H1 (cell line): ENCODE measurements at regions not wholly inside any gene's neighbourhood (a gene's known extent, or its start where the extent isn't known, plus 50 kb on each side); places are given as distances from the start of the nearest gene placed in this dataset.

Experiments
- CTCF ChIA-PET: fragments of 300-600 bp; sonication (Branson Sonifier 250); formaldehyde crosslinking; loops from one replicate; lab custom pipeline; 2021; ENCODE audit not compliant: partially characterized antibody; lab: Charles Lee
- POLR2A ChIA-PET: fragments of 300-600 bp; sonication (Branson Sonifier 250); formaldehyde crosslinking; loops from one replicate; lab custom pipeline; 2021; ENCODE audit warnings: inconsistent platforms; ENCODE audit not compliant: partially characterized antibody; lab: Charles Lee
- DNase-seq, 2 experiments: peaks; one replicate each; pipeline versions ENCODE4 v3.0.0 to v3.0.0-alpha.2; 2010 to 2022; ENCODE audit warnings: low spot score in 2 of 2, low read depth in 1 of 2, mixed read lengths in 1 of 2
- FAIRE-seq: peaks from 2 replicates; lab custom pipeline; 2011; peaks lifted over from hg19 to GRCh38; lab: Jason Lieb, UNC
- H2AFZ ChIP-seq: 2 replicates; pipeline ENCODE4 v1.8.1; 2012; ENCODE audit warnings: low read length, inconsistent platforms
- H2AK5ac ChIP-seq: 2 replicates; pipeline ENCODE4 v1.6.1; 2013; ENCODE audit warnings: low read depth, low read length
- H2BK120ac ChIP-seq: replicated peaks from 2 replicates; pipeline ENCODE3; 2013; ENCODE audit warnings: low read depth, low read length, inconsistent platforms
- H2BK12ac ChIP-seq: 2 replicates; pipeline ENCODE4 v1.6.1; 2013; ENCODE audit warnings: low read depth, low read length
- H2BK15ac ChIP-seq: 2 replicates; pipeline ENCODE4 v1.6.1; 2013; ENCODE audit warnings: low read length
- H2BK20ac ChIP-seq: 2 replicates; pipeline ENCODE4 v1.6.1; 2013; ENCODE audit warnings: low read length
- H2BK5ac ChIP-seq: 2 replicates; pipeline ENCODE4 v1.6.1; 2013; ENCODE audit warnings: low read depth, low read length
- H3K14ac ChIP-seq: 2 replicates; pipeline ENCODE4 v1.6.1; 2013; ENCODE audit warnings: inconsistent platforms; ENCODE audit not compliant: insufficient read length
- H3K18ac ChIP-seq: 2 replicates; pipeline ENCODE4 v1.6.1; 2013; ENCODE audit warnings: low read length; ENCODE audit errors: extremely low read depth
- H3K23ac ChIP-seq: 2 replicates; pipeline ENCODE4 v1.6.1; 2013; ENCODE audit warnings: inconsistent platforms; ENCODE audit not compliant: insufficient read length
- H3K23me2 ChIP-seq: 2 replicates; pipeline ENCODE4 v1.6.1; 2013; ENCODE audit warnings: low read depth, low read length
- H3K27ac ChIP-seq: 2 replicates; pipeline ENCODE4 v1.6.1; 2011; ENCODE audit warnings: low read depth, low read length, inconsistent platforms
- H3K27me3 ChIP-seq, 4 experiments: replicated peaks in 1 of 4; 1 replicate in 1 of 4; 2 replicates in 3 of 4; pipeline versions ENCODE4 v1.6.1 to v1.8.1; 2011 to 2013; ENCODE audit warnings: low read length in 3 of 4, mild to moderate bottlenecking in 3 of 4, inconsistent platforms in 2 of 4, mixed read lengths in 2 of 4, moderate library complexity in 1 of 4; ENCODE audit not compliant: control insufficient read depth in 3 of 4, insufficient read depth in 3 of 4; ENCODE audit errors: extremely low read depth in 1 of 4
- H3K36me3 ChIP-seq, 4 experiments: 2 replicates each; pipeline versions ENCODE4 v1.6.1 to v1.8.1; 2011 to 2013; ENCODE audit warnings: mild to moderate bottlenecking in 4 of 4, low read length in 3 of 4, moderate library complexity in 2 of 4, control low read depth in 1 of 4, inconsistent platforms in 1 of 4; ENCODE audit not compliant: insufficient read depth in 4 of 4, control insufficient read depth in 2 of 4
- H3K4ac ChIP-seq: replicated peaks from 2 replicates; pipeline ENCODE3; 2013; ENCODE audit warnings: low read length, low read depth, mixed read lengths, inconsistent platforms; ENCODE audit not compliant: insufficient read length
- H3K4me1 ChIP-seq, 4 experiments: replicated peaks in 1 of 4; 1 replicate in 1 of 4; 2 replicates in 3 of 4; pipeline versions ENCODE4 v1.6.1 to v1.8.1; 2011 to 2013; ENCODE audit warnings: low read length in 3 of 4, inconsistent platforms in 2 of 4, mixed read lengths in 1 of 4; ENCODE audit not compliant: insufficient read depth in 4 of 4, control insufficient read depth in 3 of 4
- H3K4me2 ChIP-seq, 2 experiments: 2 replicates each; pipeline versions ENCODE4 v1.6.1 to v1.8.1; 2011 to 2013; ENCODE audit warnings: low read depth in 2 of 2, low read length in 2 of 2, control low read depth in 1 of 2, inconsistent platforms in 1 of 2, mild to moderate bottlenecking in 1 of 2; ENCODE audit not compliant: insufficient read depth in 1 of 2
- H3K4me3 ChIP-seq, 4 experiments: fragments of 200-600, 300-600 bp in 1 of 4; sonication (generic), shearing (Covaris generic), sonication (Bioruptor Twin) in 1 of 4; 2 replicates each; pipeline versions ENCODE4 v1.5.1 to v1.8.1; 2011 to 2016; ENCODE audit warnings: low read length in 4 of 4, low read depth in 3 of 4, control low read depth in 2 of 4, inconsistent platforms in 2 of 4, mild to moderate bottlenecking in 2 of 4, mixed read lengths in 1 of 4, moderate library complexity in 1 of 4; ENCODE audit not compliant: insufficient read depth in 2 of 4; ENCODE audit errors: extremely low read depth in 1 of 4
- H3K56ac ChIP-seq: replicated peaks from 2 replicates; pipeline ENCODE3; 2013; ENCODE audit warnings: low read depth, mild to moderate bottlenecking, mixed read lengths, low read length, inconsistent platforms; ENCODE audit not compliant: insufficient read length
- H3K79me1 ChIP-seq: 2 replicates; pipeline ENCODE4 v1.6.1; 2013; ENCODE audit warnings: low read depth, low read length, control low read depth
- H3K79me2 ChIP-seq, 2 experiments: 2 replicates each; pipeline versions ENCODE4 v1.6.1 to v1.8.1; 2012 to 2013; ENCODE audit warnings: low read length in 2 of 2, mild to moderate bottlenecking in 2 of 2, inconsistent platforms in 1 of 2; ENCODE audit not compliant: insufficient read depth in 2 of 2, control insufficient read depth in 1 of 2
- H3K9ac ChIP-seq, 4 experiments: replicated peaks in 1 of 4; 1 replicate in 1 of 4; 2 replicates in 3 of 4; pipeline versions ENCODE4 v1.6.1 to v1.8.1; 2011 to 2013; ENCODE audit warnings: low read depth in 3 of 4, low read length in 3 of 4, control low read depth in 2 of 4, mild to moderate bottlenecking in 2 of 4, moderate library complexity in 2 of 4, inconsistent platforms in 1 of 4; ENCODE audit errors: extremely low read depth in 1 of 4
- H3K9me3 ChIP-seq, 2 experiments: 2 replicates each; pipeline versions ENCODE4 v1.6.1 to v1.8.1; 2012 to 2013; ENCODE audit warnings: mild to moderate bottlenecking in 2 of 2, moderate library complexity in 2 of 2, control low read depth in 1 of 2, inconsistent platforms in 1 of 2, low read depth in 1 of 2, low read length in 1 of 2, mixed read lengths in 1 of 2; ENCODE audit not compliant: insufficient read depth in 2 of 2
- H4K20me1 ChIP-seq, 2 experiments: replicated peaks in 1 of 2; 2 replicates each; pipeline versions ENCODE3 to v1.8.1; 2011 to 2013; ENCODE audit warnings: inconsistent platforms in 2 of 2, low read length in 2 of 2, mild to moderate bottlenecking in 1 of 2; ENCODE audit not compliant: insufficient read depth in 2 of 2, control insufficient read depth in 1 of 2
- H4K5ac ChIP-seq: 2 replicates; pipeline ENCODE4 v1.6.1; 2013; ENCODE audit warnings: low read length, low read depth, mixed read lengths, inconsistent platforms; ENCODE audit not compliant: insufficient read length
- H4K8ac ChIP-seq: 2 replicates; pipeline ENCODE4 v1.8.0; 2013; ENCODE audit warnings: mild to moderate bottlenecking, moderate library complexity, low read length, inconsistent platforms; ENCODE audit not compliant: insufficient read depth; ENCODE audit errors: extremely low read depth
- H4K91ac ChIP-seq: replicated peaks from 2 replicates; pipeline ENCODE3; 2013; ENCODE audit warnings: low read length, mixed read lengths, inconsistent platforms; ENCODE audit not compliant: insufficient read length
- ASH2L ChIP-seq: fragments of 200-600, 300-600 bp; sonication (generic); IDR thresholded peaks from one replicate; pipeline ENCODE4 v1.7.1; 2017; ENCODE audit warnings: low read length
- EZH2 ChIP-seq: fragments of 200-600 bp; sonication (generic); IDR thresholded peaks from 2 replicates; pipeline ENCODE4 v1.7.1; 2012; ENCODE audit warnings: low read depth, mild to moderate bottlenecking, moderate library complexity, low read length, inconsistent platforms; ENCODE audit not compliant: severe bottlenecking
- FOSL1 ChIP-seq: IDR thresholded peaks from 2 replicates; pipeline ENCODE4 v1.6.1; 2011; ENCODE audit warnings: mild to moderate bottlenecking, low read depth, low read length, moderate library complexity; ENCODE audit not compliant: insufficient read depth
- HDAC6 ChIP-seq: IDR thresholded peaks from one replicate; pipeline ENCODE4 v1.7.1; 2012; ENCODE audit warnings: low read depth, mild to moderate bottlenecking, inconsistent platforms, low read length, moderate library complexity
- POLR2A ChIP-seq, 2 experiments: IDR thresholded peaks; 1 replicate in 1 of 2; 2 replicates in 1 of 2; pipeline ENCODE4 v1.6.1; 2011; ENCODE audit warnings: low read depth in 2 of 2, low read length in 2 of 2, mild to moderate bottlenecking in 2 of 2; ENCODE audit errors: control extremely low read depth in 1 of 2
- RFX5 ChIP-seq: IDR thresholded peaks from 2 replicates; pipeline ENCODE4 v1.6.1; 2011; ENCODE audit warnings: low read depth, low read length, improper control_type of control experiment, borderline replicate concordance
- SIRT6 ChIP-seq: IDR thresholded peaks from one replicate; pipeline ENCODE4 v1.7.1; 2012; ENCODE audit warnings: low read length, inconsistent platforms
- SP2 ChIP-seq: IDR thresholded peaks from 2 replicates; pipeline ENCODE4 v1.6.1; 2012; ENCODE audit warnings: mild to moderate bottlenecking, low read length, inconsistent platforms
- SRF ChIP-seq: IDR thresholded peaks from 2 replicates; pipeline ENCODE4 v1.6.1; 2011; ENCODE audit warnings: mild to moderate bottlenecking, low read depth, low read length, moderate library complexity
- TAF1 ChIP-seq: IDR thresholded peaks from 2 replicates; pipeline ENCODE4 v1.6.1; 2011; ENCODE audit warnings: mild to moderate bottlenecking, low read depth, low read length
- USF2 ChIP-seq: IDR thresholded peaks from 2 replicates; pipeline ENCODE4 v1.6.1; 2011; ENCODE audit warnings: low read length, improper control_type of control experiment
- WGBS, 2 experiments: shearing (Covaris generic) in 1 of 2; methylation state at CpG; one replicate each; pipeline versions ENCODE4 v1.1.6 to v1.1.7; 2013 to 2015; ENCODE audit warnings: low lambda C conversion rate in 2 of 2, mixed read lengths in 2 of 2, inconsistent platforms in 1 of 2, low coverage in 1 of 2, missing lambda C conversion rate in 1 of 2; ENCODE audit not compliant: insufficient replicate concordance in 2 of 2, insufficient coverage in 1 of 2, insufficient read length in 1 of 2; ENCODE audit errors: extremely low coverage in 1 of 2, missing lambda C conversion rate in 1 of 2; 5-methylcytosine and 5-hydroxymethylcytosine counted together

- no peak overlapping the region for H3K27ac ChIP-seq
- DNase-seq (no peak), FAIRE-seq (no peak)
- no peaks in the 10 kb centered on the region for H3K79me1 ChIP-seq
- peaks cover 0 to 3% (median 0%) of the 10 kb centered on the region in 4 experiments; a peak in 1 of 7 replicates for H3K27me3 ChIP-seq
- H3K36me3 ChIP-seq: no peaks in the 10 kb centered on the region
- no peak overlapping the region for H2BK12ac ChIP-seq
- H3K4me1 ChIP-seq: no peaks in the 10 kb centered on the region
- no peak overlapping the region for H3K23ac ChIP-seq
- no peak overlapping the region for H3K18ac ChIP-seq
- H2AFZ ChIP-seq: no peak overlapping the region
- no peaks in the 10 kb centered on the region for H4K20me1 ChIP-seq
- no peak overlapping the region for H4K91ac ChIP-seq
- ChIA-PET POLR2A (no interaction called here), CTCF (no interaction called here)
- no peaks in the 10 kb centered on the region for H3K79me2 ChIP-seq
- H4K5ac ChIP-seq: no peak overlapping the region
- no peak overlapping the region for H2AK5ac ChIP-seq
- no peaks in the 10 kb centered on the region for H3K9me3 ChIP-seq
- no peak overlapping the region for H3K9ac ChIP-seq
- H2BK120ac ChIP-seq: no peak overlapping the region
- no peaks in the 10 kb centered on the region; the same call in 1 of the 2 replicates for H3K23me2 ChIP-seq
- 70% methylated on average over 3 of the region's 3 CpGs; no CpG with 5 or more reads in 1 of the 2 experiments for WGBS, 2 experiments
- H3K56ac ChIP-seq: no peak overlapping the region
- H3K14ac ChIP-seq: no peak overlapping the region
- no peak overlapping the region for H2BK15ac ChIP-seq
- no peak overlapping the region for H3K4me3 ChIP-seq
- no peak overlapping the region for H2BK20ac ChIP-seq
- H3K4ac ChIP-seq: no peak overlapping the region
- H4K8ac ChIP-seq: no peak overlapping the region
- H2BK5ac ChIP-seq: no peak overlapping the region
- H3K4me2 ChIP-seq: no peak overlapping the region
- no peak for TF ChIP-seq EZH2
- TF ChIP-seq FOSL1: no peak
- TF ChIP-seq HDAC6: no peak
- TF ChIP-seq POLR2A (IDR thresholded peaks at IDR 0.05; ENCODE audit: control extremely low read depth in 1 of 2, low read depth in 2 of 2, low read length in 2 of 2): no peak
- no peak for TF ChIP-seq SIRT6
- TF ChIP-seq SP2: no peak
- TF ChIP-seq SRF: no peak
- TF ChIP-seq USF2: no peak
- no peak for TF ChIP-seq TAF1
- no peak for TF ChIP-seq ASH2L
- TF ChIP-seq RFX5: no peak
These were observed 150.6 kb downstream of the ASCL4 start for GRCh38 chr12:107925125-107925524.
